ENCODE measurements at regions not wholly inside any gene's neighbourhood (a gene's known extent, or its start where the extent isn't known, plus 50 kb on each side); places are given as distances from the start of the nearest gene placed in this dataset.

- Histone ChIP-seq H3K27me3 (replicated peaks; ENCODE audit: insufficient read depth) (no peaks in the 10 kb centered on the region), H3K4me1 (ENCODE audit: control insufficient read depth in 1 of 2, low read depth in 2 of 2) (no peaks in the 10 kb centered on the region), H3K9me3 (no peaks in the 10 kb centered on the region), H3K36me3 (no peaks in the 10 kb centered on the region), H3K4me3 (no peak overlapping the region), H3K27ac (no peak overlapping the region)
- ATAC-seq (ENCODE audit: insufficient number of reproducible peaks, low FRiP score, low read depth) (no peak), DNase-seq (ENCODE audit: low spot score) (no peak)
- TF ChIP-seq CTCF (IDR thresholded peaks at IDR 0.05), result no peak
These were observed 63.9 kb upstream of the CREB1 start for GRCh38 chr2:207465894-207466293.

- Histone ChIP-seq H3K27ac (no peak overlapping the region), H3K4me1 (ENCODE audit: control insufficient read depth in 1 of 2, low read depth in 2 of 2) (peaks cover 0 to 2% of the 10 kb centered on the region in 2 donors), H3K4me3 (no peak overlapping the region), H3K27me3 (replicated peaks; ENCODE audit: insufficient read depth) (no peaks in the 10 kb centered on the region), H3K36me3 (no peaks in the 10 kb centered on the region), H3K9me3 (no peaks in the 10 kb centered on the region)
- ATAC-seq (ENCODE audit: insufficient number of reproducible peaks, low FRiP score, low read depth) (no peak), DNase-seq (ENCODE audit: low spot score) (no peak)
- TF ChIP-seq CTCF (IDR thresholded peaks at IDR 0.05), result no peak
These were observed 61.9 kb upstream of the CREB1 start for GRCh38 chr2:207467716-207468347.

- Histone ChIP-seq H3K27ac (no peak overlapping the region), H3K4me1 (ENCODE audit: control insufficient read depth in 1 of 2, low read depth in 2 of 2) (peaks cover 0 to 9% of the 10 kb centered on the region in 2 donors), H3K4me3 (no peak overlapping the region), H3K27me3 (replicated peaks; ENCODE audit: insufficient read depth) (no peaks in the 10 kb centered on the region), H3K9me3 (no peaks in the 10 kb centered on the region), H3K36me3 (no peaks in the 10 kb centered on the region)
- DNase-seq (ENCODE audit: low spot score) (no peak), ATAC-seq (ENCODE audit: insufficient number of reproducible peaks, low FRiP score, low read depth) (no peak)
- TF ChIP-seq CTCF (IDR thresholded peaks at IDR 0.05), result no peak
These were observed 61.3 kb upstream of the CREB1 start for GRCh38 chr2:207468488-207468887.

GRCh38 chr2:207469451-207469850, 60.3 kb upstream of the CREB1 start:
- Histone ChIP-seq H3K4me3 (no peak overlapping the region), H3K4me1 (ENCODE audit: control insufficient read depth in 1 of 2, low read depth in 2 of 2) (peaks cover 0 to 10% of the 10 kb centered on the region in 2 donors), H3K9me3 (no peaks in the 10 kb centered on the region), H3K36me3 (no peaks in the 10 kb centered on the region), H3K27ac (no peak overlapping the region), H3K27me3 (replicated peaks; ENCODE audit: insufficient read depth) (no peaks in the 10 kb centered on the region)
- TF ChIP-seq CTCF (IDR thresholded peaks at IDR 0.05), result no peak
- ATAC-seq (ENCODE audit: insufficient number of reproducible peaks, low FRiP score, low read depth) (no peak), DNase-seq (ENCODE audit: low spot score) (no peak)

GRCh38 chr2:207469943-207470729, 59.6 kb upstream of the CREB1 start:
- Histone ChIP-seq H3K27me3 (replicated peaks; ENCODE audit: insufficient read depth) (no peaks in the 10 kb centered on the region), H3K4me1 (ENCODE audit: control insufficient read depth in 1 of 2, low read depth in 2 of 2) (peaks cover 0 to 10% of the 10 kb centered on the region in 2 donors)
- TF ChIP-seq CTCF (IDR thresholded peaks at IDR 0.05), result no peak

More at GRCh38 chr2:207469943-207470729, 59.6 kb upstream of the CREB1 start:
- Histone ChIP-seq H3K36me3 (no peaks in the 10 kb centered on the region), H3K27ac (no peak overlapping the region), H3K9me3 (no peaks in the 10 kb centered on the region), H3K4me3 (no peak overlapping the region)
- ATAC-seq (ENCODE audit: insufficient number of reproducible peaks, low FRiP score, low read depth) (no peak), DNase-seq (ENCODE audit: low spot score) (no peak)

All from thoracic aorta (tissue), 2 donors.